HFF-Myc (cell line): ENCODE measurements at regions not wholly inside any gene's neighbourhood (a gene's known extent, or its start where the extent isn't known, plus 50 kb on each side); places are given as distances from the start of the nearest gene placed in this dataset.
"Not testable (repeated sequence)": the region's sequence is repeated elsewhere in the genome, so short reads cannot be mapped to it uniquely, and the experiment has no call there.

ENCODE experiments used
- DNase-seq: peaks from one replicate; pipeline ENCODE4 v3.0.0-alpha.2; 2011; ENCODE audit warnings: low read depth; ENCODE audit errors: extremely low read depth
- H3K4me3 ChIP-seq: replicated peaks from 2 replicates; pipeline ENCODE4 v1.5.1; 2011; ENCODE audit warnings: low read depth, mild to moderate bottlenecking, control low read depth, low read length
- CTCF ChIP-seq: IDR thresholded peaks from 2 replicates; pipeline ENCODE4 v1.5.1; 2012; ENCODE audit warnings: mild to moderate bottlenecking, low read depth, low read length, control low read depth; ENCODE audit errors: missing control alignments

- DNase-seq, result no peak
- TF ChIP-seq CTCF, result no peak
- no peak overlapping the region for H3K4me3 ChIP-seq
These were observed 112.5 kb downstream of the NBPF12 start for GRCh38 chr1:147050654-147051053.

- DNase-seq, H3K4me3 ChIP-seq: not testable (repeated sequence)
These were observed 108.8 kb downstream of the NBPF12 start for GRCh38 chr1:147046863-147047394.

- no peak for DNase-seq
- TF ChIP-seq CTCF, result no peak
- no peak overlapping the region for H3K4me3 ChIP-seq
These were observed 108.2 kb downstream of the NBPF12 start for GRCh38 chr1:147046189-147046862.
